ENCODE measurements at regions not wholly inside any gene's neighbourhood (a gene's known extent, or its start where the extent isn't known, plus 50 kb on each side); places are given as distances from the start of the nearest gene placed in this dataset.

DNA sequence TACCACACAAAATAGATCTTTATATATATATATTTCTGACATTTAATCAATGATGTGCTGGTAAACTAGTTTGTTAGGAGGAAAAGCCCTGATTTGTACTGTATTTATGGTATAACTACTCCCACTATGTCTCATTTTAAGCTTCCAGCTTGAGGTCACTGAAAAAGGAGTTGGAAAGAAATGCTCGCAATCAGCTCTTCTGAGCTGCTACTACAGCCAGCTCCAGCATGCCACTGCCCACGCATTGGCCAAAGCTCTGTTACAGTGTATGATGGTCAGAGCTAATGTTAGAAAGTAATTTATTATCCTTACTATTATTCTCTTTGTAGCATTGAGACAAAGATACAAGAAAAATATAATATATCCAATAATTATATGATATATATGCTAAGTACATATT, 55.0 kb upstream of the PCED1B start:
- DNase-seq: no peak
- H3K36me3 ChIP-seq: no peaks in the 10 kb centered on the region
- TF ChIP-seq EP300 (IDR thresholded peaks at IDR 0.05): no peak
- no peak for TF ChIP-seq CTCF (IDR thresholded peaks at IDR 0.05)
- TF ChIP-seq POLR2AphosphoS5 (IDR thresholded peaks at IDR 0.05): no peak
- no peak for TF ChIP-seq POLR2A (IDR thresholded peaks at IDR 0.05)
- H3K9me3 ChIP-seq: no peaks in the 10 kb centered on the region
- no peak for ATAC-seq (ENCODE audit: low FRiP score in 2 of 2)
- no peaks in the 10 kb centered on the region for H3K27me3 ChIP-seq
- 72 to 82% methylated on average over 2 of the region's 2 CpGs for WGBS, 2 donors
- H3K27ac ChIP-seq: no peak overlapping the region
- no peaks in the 10 kb centered on the region for H3K4me1 ChIP-seq
- H3K4me3 ChIP-seq: no peak overlapping the region

DNA sequence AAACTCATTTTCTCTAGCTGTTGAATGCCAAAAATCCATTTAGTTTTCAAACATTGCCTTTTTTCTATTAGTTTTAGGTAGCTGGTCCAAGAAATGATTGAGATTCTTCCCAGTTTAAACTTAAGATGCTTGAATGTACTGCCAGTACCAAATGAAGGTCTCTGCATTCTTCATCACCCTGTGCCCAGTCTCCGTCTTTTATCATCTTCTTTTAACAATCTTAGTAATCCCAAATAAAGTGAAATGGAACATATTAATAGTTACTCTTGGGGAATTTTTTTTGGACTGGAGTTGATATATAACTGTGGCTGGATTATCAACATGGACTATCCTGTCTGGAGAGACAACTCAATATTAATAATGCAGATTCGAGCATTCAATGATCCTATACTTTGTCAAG, 54.1 kb upstream of the PCED1B start:
- Histone ChIP-seq H3K27ac (no peak overlapping the region), H3K4me1 (no peaks in the 10 kb centered on the region), H3K36me3 (no peaks in the 10 kb centered on the region), H3K9me3 (no peaks in the 10 kb centered on the region), H3K4me3 (no peak overlapping the region), H3K27me3 (no peaks in the 10 kb centered on the region)
- DNase-seq: no peak
- no peak for ATAC-seq (ENCODE audit: low FRiP score in 2 of 2)
- WGBS, 2 donors: 88 to 90% methylated on average over 2 of the region's 2 CpGs
- TF ChIP-seq EP300 (IDR thresholded peaks at IDR 0.05) (no peak), POLR2AphosphoS5 (IDR thresholded peaks at IDR 0.05) (no peak), CTCF (IDR thresholded peaks at IDR 0.05) (no peak), POLR2A (IDR thresholded peaks at IDR 0.05) (no peak)

DNA sequence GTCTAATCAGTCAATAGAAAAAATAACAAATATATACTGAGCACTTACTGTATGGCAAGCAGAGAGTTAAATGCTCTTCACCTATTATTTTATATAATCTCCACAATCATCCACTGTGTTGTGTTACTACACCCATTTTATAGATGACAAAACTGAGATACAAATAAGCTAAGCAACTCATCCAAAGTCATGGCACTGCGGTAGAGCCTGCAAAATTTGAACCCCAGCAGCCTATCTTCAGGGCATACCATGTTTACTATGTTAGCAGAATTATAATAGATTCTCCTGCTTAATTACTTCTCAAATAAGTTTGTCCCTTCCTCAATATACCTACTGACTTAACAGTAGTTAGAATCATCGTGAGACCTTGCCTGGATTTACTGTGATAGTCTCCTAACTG, 53.6 kb upstream of the PCED1B start:
- Histone ChIP-seq H3K27ac (no peak overlapping the region), H3K36me3 (no peaks in the 10 kb centered on the region), H3K9me3 (no peaks in the 10 kb centered on the region), H3K27me3 (no peaks in the 10 kb centered on the region), H3K4me1 (no peaks in the 10 kb centered on the region), H3K4me3 (no peak overlapping the region)
- 90% methylated on average over 2 of the region's 2 CpGs for WGBS, 2 donors
- no peak for TF ChIP-seq POLR2AphosphoS5 (IDR thresholded peaks at IDR 0.05)
- no peak for TF ChIP-seq CTCF (IDR thresholded peaks at IDR 0.05)
- no peak for TF ChIP-seq POLR2A (IDR thresholded peaks at IDR 0.05)
- TF ChIP-seq EP300 (IDR thresholded peaks at IDR 0.05): no peak
- DNase-seq (no peak), ATAC-seq (ENCODE audit: low FRiP score in 2 of 2) (no peak)

GRCh38 chr12:47026291-47026690, 53.1 kb upstream of the PCED1B start:
- WGBS, 2 donors: 80 to 82% methylated on average over 5 of the region's 5 CpGs
- Histone ChIP-seq H3K4me3 (no peak overlapping the region), H3K36me3 (no peaks in the 10 kb centered on the region), H3K27me3 (no peaks in the 10 kb centered on the region), H3K27ac (no peak overlapping the region), H3K4me1 (no peaks in the 10 kb centered on the region), H3K9me3 (no peaks in the 10 kb centered on the region)
- TF ChIP-seq CTCF (IDR thresholded peaks at IDR 0.05): no peak
- TF ChIP-seq POLR2A (IDR thresholded peaks at IDR 0.05): no peak
- no peak for TF ChIP-seq EP300 (IDR thresholded peaks at IDR 0.05)
- no peak for TF ChIP-seq POLR2AphosphoS5 (IDR thresholded peaks at IDR 0.05)
- ATAC-seq (ENCODE audit: low FRiP score in 2 of 2) (no peak), DNase-seq (no peak)
